Choroid plexus epithelial cell (primary cell): ENCODE measurements at regions not wholly inside any gene's neighbourhood (a gene's known extent, or its start where the extent isn't known, plus 50 kb on each side); places are given as distances from the start of the nearest gene placed in this dataset.

Experiments used
- DNase-seq: peaks from one replicate; pipeline ENCODE4 v3.0.0-alpha.2; 2010; ENCODE audit warnings: low read depth
- H3K4me3 ChIP-seq: 2 replicates; pipeline ENCODE4 v1.5.1; 2011; ENCODE audit warnings: low read depth, mild to moderate bottlenecking, control low read depth, low read length, moderate library complexity
- CTCF ChIP-seq: conservative IDR thresholded peaks from 2 replicates; pipeline ENCODE4 v1.5.1; 2011; ENCODE audit warnings: low read depth, mild to moderate bottlenecking, control low read depth, inconsistent platforms, low read length, moderate library complexity

DNA sequence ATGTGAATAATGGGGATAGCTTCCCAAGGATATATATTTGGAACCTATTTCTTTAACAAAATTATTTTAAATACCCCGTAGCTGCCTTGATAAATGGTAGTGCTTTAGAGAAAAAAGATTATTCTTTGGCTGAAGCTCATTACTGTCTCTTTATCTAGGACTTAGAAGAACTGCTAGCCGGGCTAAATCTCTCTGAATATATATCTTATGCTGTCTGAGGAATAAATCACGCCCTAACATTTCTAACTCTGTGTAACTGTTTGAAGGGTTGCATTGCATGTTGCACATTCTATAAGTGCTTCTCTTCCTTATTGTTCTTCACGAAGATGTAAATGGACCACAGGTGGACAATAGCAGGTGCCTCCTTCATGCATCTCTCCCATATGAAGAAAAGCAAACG, 585.0 kb upstream of the ZP4 start:
- DNase-seq = no peak
- no peak overlapping the region for H3K4me3 ChIP-seq
- no peak for TF ChIP-seq CTCF

- no peak for TF ChIP-seq CTCF
- no peak overlapping the region for H3K4me3 ChIP-seq
- no peak for DNase-seq
Observed at GRCh38 chr1:238474263-238474662, 583.5 kb upstream of the ZP4 start.

- peak; percentile 67 for DNase-seq
- peak overlapping the region; percentile 23 for H3K4me3 ChIP-seq
- TF ChIP-seq CTCF = no peak
Observed at GRCh38 chr1:238469146-238469631, 578.5 kb upstream of the ZP4 start.

DNA sequence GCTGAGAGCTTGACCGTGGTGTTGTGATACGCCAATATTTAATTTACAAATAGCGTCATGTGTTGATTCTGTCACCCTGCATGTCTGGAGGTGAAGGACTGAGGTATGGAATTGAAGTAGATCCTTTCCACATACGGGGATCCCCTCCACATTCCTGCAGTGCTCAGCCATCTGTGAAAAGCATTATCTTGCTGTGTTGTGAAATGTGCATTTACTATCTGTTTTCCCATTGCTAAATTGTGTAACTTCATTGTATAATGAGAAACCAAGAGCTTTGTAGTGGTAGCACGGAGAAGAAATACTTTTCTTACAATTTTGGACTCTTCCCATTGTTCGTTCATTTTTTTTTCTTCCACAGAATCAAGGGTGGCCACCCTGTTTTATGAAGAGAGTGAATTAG, 577.3 kb upstream of the ZP4 start:
- DNase-seq = peak; percentile 32
- no peak overlapping the region for H3K4me3 ChIP-seq
- TF ChIP-seq CTCF = no peak

GRCh38 chr1:238466459-238466858, 575.7 kb upstream of the ZP4 start:
- TF ChIP-seq CTCF = no peak
- H3K4me3 ChIP-seq = no peak overlapping the region
- DNase-seq = peak; percentile 68

DNA sequence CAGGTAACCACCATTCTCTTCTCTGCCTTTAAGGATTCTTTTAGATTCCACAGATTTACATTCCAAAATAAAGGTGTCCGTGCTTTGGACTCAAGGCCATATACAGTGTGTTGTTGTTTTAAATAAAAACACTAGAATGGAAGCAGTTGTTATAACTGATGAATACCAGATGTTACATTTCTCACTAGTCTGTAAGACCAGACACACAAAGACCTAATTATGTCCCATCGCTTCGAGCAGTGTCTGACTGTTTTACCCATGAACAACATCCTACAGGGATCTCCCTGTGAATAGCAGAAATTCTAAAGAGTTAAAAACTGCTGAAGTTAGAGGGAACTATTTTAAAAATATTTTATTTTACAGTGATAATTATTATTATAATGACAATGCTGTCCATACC, 574.7 kb upstream of the ZP4 start:
- DNase-seq = peak; percentile 23
- TF ChIP-seq CTCF = no peak
- no peak overlapping the region for H3K4me3 ChIP-seq

- H3K4me3 ChIP-seq = no peak overlapping the region
- TF ChIP-seq CTCF = no peak
- DNase-seq = peak; percentile 13
Observed at GRCh38 chr1:238458899-238459298, 568.2 kb upstream of the ZP4 start.
